HG02798 (cell line): ENCODE measurements at regions not wholly inside any gene's neighbourhood (a gene's known extent, or its start where the extent isn't known, plus 50 kb on each side); places are given as distances from the start of the nearest gene placed in this dataset.
"Not testable (repeated sequence)": the region's sequence is repeated elsewhere in the genome, so short reads cannot be mapped to it uniquely, and the experiment has no call there.

Experiments used
- ATAC-seq: cut with Tn5 transposase; IDR thresholded peaks from one replicate; pipeline ENCODE4 v1.9.1; 2021; ENCODE audit warnings: mild to moderate bottlenecking; ENCODE audit not compliant: unreplicated experiment, poor library complexity

DNA sequence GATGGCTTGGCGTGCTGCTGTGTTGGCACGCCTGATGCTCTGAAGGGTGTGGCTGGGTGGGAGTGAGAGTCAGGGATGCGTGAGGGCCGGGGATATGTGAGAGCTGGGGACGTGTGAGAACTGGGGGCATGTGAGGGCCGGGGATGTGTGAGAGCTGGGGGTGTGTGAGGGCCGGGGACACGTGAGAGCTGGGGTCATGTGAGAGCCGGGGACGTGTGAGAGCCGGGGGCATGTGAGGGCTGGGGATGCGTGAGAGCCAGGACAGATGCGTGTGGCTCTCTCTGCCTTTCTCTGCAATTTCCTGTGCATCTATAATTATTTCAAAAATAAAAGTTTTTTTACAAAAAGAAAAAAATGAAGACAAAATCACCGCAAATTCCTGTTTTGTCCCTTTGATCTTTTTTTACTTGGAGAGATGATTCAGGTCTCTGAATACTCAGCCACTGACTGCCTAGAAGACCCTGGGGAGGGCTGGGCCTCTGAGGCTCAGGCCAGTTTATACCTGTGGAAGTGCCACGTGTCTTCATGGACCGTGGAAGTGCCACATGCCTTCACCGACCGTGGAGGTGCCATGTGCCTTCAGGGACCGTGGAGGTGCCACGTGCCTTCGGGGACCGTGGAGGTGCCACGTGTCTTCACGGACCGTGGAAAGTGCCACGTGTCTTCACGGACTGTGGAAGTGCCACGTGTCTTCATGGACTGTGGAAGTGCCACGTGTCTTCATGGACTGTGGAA, 170.4 kb downstream of the LAT start:
- not testable (repeated sequence) for ATAC-seq

DNA sequence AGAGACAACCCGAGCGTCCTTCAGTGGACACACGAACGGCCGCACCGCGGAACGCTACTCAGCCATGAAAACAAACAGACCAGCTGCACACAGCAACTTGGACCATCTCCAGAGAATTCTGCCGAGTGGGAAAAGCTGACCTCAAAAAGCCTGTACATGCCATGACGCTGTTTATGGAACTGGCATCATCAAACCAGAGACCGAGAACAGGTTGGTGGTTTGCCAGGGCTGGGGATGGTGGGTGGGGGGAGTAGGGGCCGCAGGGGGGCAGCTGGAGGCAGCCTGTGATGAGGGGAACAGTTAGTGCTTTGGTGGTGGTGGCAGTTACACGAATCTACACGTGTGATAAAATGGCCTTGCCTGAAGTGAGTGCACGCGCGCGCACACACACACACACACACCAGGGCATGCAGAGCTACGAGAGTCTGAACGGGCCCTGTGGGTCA, 169.8 kb downstream of the LAT start:
- no peak for ATAC-seq

DNA sequence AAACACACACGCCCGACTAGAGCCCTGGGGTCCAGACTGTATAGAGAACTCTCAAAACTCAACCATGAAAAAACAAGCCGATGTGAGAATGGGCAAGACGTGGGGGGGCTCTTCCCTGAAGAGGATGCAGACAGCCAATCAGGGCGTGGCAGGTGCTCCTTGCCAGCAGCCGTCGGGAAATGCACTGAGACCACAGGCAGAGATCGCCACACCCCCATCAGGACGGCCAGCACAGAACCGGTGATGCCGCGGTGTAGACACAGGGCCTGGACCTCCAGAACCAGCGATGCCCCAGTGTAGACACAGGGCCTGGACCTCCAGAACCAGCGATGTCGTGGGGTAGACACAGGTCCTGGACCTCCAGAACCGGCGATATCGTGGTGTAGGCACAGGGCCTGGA, 169.2 kb downstream of the LAT start:
- ATAC-seq: no peak

DNA sequence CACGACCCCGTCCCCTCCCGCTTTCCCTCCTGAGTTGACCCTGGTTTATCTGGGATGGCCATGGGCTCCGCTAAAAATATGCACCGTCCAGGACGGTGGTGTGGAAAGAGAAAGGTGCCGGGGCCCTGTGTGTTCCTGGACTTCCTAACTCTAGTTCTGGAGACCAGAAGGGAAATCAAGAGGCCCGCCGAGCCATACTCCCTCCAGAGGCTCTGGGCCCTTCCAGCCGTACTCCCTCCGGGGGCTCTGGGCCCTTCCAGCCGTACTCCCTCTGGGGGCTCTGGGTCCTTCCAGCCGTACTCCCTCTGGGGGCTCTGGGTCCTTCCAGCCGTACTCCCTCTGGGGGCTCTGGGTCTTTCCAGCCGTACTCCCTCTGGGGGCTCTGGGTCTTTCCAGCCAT, 168.5 kb downstream of the LAT start:
- not testable (repeated sequence) for ATAC-seq

DNA sequence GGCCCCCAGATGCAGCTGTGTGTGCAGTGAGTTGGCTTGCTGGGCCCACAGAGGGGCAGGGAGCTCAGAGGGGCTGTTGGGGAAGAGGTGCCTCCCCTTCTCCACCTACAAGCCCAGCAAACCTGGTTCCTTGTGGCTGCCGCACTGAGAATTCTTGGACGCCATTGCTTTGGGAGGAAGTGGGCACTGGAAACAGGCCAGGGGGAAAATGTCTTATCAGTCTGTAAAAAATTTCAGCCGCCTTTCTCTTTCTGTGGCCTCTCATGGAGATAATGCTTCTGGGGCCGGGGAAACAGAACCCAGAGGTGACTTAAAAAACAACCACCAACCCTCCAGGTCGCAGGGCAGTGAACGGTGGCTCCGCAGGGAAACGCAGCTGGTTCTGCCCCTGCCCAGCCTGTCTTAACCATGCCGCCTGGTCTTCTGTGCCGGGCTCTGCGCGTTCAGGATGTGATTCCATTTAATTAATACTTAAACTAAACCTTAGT, 167.7 kb downstream of the LAT start:
- not testable (repeated sequence) for ATAC-seq

DNA sequence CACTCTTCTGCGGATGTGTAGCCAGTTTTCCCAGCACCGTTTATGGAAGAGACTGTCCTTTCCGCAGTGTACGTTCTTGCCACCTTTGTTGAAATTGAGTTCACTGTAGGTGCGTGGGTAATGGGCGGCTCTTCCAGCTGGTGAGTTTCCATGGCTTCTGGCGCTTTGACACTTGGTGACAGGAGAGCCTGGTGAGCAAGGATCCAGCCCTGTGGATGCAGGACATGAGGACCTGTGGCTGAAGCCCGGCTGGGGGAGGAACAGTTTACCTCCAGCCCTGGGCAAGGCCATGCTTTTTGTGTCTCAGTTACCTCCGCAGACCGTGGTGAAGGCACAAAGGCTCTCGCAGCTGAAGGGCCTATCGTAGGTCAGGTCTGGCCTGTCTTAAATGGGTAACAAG, 166.5 kb downstream of the LAT start:
- ATAC-seq: no peak

DNA sequence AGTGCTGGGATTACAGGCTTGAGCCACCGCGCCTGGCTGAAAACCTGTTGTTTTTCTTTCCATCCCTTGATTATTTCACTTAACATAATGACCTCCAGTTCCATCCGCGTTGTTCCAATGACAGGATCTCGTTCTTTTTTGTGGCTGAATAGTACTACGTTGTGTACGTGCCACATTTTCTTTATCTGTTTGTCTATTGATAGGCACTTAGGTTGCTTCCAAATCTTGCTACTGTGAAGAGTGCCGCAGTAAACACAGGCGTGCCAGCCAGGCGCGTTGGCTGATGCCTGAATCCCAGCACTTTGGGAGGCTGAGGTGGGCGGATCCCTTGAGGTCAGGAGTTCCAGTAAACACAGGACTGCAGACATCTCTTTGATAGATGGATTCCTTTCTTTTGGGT, 165.1 kb downstream of the LAT start:
- ATAC-seq: not testable (repeated sequence)

DNA sequence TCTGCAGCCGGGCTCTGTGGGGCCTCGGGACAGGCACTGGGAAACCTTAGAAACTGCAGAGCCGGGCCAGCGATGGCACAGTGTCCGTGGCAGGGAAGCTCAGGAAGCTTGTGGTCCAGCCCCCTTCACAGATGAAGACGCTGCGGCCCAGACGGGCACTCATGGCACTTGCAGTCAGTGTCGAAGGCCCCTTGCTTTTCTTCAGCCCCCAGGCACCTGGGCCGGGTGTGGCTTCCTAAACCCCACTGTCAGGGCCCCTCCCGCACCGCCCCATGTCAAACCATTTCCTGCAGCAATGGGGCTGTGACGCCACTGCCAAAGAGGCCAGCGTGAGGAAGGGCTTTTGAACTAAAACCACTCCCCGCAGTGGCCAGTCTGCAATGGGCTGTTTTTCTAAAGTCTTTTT, 164.0 kb downstream of the LAT start:
- no peak for ATAC-seq

DNA sequence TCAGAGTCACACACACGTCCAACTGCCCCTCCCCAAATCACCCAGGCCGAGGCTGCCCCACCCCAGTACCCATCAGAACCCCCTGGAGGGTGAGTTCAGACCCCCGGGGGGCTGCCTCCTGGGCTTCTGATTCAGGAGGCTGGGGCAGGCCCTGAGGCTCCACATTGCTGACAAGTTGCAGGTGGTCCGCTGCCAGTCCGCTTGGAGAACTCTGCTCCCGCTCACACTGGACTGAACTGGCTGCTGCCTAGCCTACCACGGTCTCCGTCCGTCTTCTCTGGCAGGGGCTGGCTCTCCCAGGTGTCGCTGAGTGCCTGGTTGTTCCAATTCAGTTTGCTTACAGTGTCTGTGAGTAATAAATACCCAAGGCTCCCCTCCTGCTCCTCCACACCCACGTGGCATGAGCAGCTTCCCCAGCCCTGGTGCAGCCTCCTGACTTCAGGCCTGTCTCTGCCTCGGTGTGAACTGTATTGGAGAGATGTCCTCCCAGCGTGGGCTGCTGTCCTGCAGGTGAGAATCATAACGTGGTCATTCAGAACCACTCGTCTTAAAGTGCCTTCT, 163.4 kb downstream of the LAT start:
- ATAC-seq: no peak

DNA sequence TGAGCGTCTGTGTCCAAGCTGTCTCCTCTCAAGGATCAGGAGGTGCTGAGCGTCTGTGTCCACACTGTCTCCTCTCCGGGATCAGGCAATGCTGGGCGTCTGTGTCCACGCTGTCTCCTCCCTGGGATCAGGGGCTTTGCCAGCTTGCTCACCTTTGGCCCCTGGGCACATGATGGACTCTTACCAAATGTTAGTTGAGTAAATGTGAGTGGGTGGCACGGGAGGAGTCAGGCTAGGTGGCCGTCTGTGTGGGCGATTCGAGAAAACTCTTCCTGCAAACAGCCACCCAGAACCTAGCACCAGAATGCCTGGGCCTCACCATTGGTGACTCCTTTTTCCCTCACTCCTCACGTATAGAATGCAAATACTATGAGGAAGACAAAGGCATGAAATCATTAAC, 162.9 kb downstream of the LAT start:
- ATAC-seq: not testable (repeated sequence)

DNA sequence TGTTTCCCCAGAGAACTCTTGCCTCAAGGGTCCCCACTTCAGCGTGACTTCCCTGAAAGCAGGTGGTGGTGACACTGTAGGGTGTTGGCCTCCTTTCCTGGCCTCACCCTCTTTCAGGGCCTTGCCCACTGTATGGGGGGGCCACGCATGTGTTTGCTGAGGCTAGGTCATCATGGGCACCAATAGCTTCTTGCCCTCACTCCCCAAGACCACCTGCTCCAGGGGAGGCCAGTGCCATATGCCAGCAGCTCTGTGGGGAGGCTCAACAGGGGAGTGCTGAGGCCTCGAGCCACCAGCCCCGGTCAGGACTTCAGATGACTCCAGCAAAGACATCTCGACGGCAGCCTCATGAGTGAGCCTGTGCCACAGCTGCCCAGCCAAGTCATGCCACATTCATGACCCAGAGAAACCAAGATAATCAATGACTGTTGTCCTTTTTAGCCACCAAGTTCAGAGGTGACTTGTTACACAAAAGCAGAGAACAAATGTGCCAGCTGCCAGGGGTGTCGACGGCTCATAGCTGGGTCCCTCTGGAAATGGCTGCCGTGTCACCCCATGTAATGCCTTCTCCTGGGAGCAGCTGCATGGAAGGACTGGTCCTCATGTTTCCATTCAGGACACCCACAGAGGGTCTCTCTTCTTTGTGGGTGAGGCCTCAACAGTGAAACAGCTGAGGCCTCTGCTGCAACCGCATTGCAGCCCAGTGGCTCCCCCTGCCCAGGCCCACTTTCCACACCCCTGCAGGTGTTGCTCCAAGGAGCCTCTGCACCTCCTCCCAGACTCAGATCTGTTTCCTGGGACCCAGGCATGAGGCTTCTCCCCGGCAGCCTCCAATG, 162.2 kb downstream of the LAT start:
- ATAC-seq: not testable (repeated sequence)

DNA sequence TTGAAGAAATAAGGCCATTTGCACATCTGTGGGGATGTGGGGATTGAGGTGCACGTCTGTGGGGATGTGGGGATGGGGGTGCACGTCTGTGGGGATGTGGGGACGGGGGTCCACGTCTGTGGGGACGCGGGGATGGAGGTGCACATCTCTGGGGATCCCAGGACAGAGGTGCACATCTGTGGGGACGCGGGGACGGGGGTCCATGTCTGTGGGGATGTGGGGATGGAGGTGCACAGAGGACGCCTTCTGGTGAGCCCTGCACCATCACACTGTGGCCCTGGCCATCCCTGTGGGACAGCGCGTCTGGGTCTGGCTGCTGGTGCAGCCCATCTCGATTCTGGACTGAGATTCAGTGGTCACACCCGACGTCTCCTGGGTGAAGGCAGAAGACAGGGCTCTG, 161.4 kb downstream of the LAT start:
- no peak for ATAC-seq

DNA sequence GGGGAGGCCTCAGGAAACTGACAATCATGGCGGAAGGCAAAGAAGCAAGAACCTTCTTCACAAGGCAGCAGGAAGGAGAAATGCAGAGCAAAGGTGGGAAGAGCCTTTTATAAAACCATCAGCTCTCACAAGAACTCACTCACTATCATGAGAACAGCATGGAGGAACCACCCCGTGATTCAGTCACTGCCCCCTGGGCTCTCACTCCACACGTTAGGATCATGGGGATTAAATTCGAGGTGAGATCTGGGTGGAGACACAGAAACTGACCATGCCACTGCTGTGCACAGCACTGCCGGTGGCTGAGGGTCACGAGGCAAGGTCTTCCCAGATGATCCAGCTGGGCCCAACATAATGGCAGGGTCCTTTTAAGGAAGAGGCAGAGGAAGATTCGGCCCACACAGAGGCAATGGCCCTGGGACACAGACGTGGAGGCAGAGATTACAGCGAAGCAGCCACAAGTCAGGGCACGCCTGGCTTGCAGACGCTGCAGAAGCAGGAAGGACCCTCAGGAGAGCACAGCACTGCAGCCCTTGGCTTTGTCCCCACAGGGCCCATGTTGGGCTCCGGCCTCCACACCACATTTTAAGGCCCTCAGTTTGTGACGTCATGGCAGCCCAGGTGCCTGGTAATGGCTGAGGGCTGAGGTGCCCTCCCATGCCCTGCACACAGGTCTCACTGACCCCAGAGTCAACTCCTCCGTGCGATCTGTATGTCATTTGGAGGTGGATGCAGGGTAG, 160.8 kb downstream of the LAT start:
- ATAC-seq: not testable (repeated sequence)

DNA sequence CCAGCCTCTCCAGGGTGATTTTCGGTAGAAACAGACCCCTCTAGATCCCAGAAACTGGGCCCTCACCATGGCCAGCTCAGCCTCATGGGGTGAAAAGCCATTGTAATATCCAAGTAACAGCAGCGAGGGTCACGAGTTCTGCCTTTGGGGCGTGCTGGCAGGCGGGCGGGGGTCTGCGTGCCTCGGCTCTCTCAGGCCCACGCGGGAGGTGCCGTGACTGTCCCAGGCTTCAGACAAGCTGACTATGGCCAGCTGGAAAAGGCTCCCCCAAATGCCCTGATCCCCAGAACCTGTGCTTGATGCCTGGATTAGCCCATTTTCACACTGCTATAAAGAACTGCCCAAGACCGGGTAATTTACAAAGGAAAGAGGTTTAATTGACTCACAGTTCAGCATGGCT, 160.2 kb downstream of the LAT start:
- ATAC-seq: not testable (repeated sequence)

DNA sequence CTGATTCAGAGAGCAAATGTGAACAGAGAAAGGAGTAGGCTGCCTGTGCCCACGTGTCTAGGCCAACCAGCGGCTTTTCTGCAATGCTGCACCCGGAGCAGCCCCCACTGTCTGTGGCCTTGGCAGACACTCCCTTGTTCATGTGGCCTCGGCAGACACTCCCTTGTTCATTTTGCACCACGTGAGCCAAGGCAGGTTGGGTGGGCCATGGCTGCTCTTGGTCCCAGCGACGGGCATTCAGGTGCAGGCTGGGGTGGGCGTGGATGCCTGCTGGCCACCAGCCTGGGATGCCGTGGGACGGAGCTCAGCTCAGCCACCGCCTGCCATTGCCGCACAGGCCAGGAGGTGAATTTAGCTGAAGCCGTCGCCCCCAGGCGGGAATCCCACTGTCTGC, 159.8 kb downstream of the LAT start:
- ATAC-seq: not testable (repeated sequence)

DNA sequence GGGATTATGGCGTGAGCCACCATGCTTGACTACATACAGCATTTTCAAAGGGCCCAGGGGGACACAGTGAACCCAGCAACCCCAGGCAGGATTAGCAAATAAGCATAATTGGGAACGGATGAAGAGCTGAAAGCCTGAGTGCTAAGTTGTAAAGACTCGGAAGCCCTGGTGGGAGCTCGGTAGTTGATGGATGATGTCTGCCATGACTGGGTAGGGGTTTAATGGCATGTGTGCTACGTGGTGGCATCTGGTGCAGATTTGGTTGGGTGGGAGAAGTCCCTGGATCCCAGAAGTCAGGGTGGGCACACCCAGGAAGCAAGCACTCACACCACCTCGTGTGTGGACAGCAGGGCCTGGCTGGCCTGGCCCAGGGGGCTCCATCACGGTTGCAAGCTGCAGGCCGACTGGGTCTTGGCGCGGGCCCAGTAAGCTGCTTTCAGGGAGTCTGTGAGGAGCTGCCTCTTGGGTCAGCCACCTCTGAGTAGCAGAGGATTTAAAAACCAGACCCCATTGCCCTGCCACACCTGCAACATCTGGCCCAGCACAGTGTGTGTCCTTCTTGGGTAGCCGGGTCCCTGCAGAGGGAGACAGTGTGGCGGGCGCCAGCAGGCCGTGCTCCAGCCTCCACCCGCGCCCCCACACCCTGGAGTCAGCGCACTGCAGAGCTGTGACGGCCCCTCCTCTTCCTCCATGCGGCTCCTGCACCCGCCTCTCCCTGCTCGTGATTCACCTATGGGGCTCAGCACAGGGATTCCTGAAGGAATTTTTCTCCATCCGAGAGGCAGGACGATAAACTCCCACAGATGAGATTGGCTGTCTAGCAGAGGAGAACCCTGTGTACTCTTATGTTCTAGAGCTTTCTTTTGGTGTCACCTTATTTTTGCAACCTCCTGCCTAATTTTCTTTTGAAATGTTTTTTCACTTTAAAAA, 159.2 kb downstream of the LAT start:
- not testable (repeated sequence) for ATAC-seq

DNA sequence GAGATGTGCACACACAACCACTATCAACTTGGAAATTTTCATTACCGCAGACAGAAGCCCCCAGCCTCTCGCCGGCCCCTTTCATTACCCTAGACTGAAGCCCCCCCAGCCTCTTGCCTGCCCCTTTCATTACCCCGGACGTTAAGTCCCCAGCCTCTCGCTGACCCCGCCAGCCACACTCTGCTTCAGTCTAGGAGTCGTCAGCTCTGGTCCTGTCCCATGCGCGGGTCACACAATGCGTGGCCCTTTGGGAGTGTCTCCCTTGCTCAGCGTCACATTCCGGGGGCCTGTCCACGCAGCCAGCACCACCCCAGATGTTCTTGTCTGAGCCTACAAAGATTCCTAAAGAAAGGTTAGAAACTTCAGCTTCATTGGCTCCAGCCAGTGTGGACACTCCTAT, 157.7 kb downstream of the LAT start:
- ATAC-seq: not testable (repeated sequence)

DNA sequence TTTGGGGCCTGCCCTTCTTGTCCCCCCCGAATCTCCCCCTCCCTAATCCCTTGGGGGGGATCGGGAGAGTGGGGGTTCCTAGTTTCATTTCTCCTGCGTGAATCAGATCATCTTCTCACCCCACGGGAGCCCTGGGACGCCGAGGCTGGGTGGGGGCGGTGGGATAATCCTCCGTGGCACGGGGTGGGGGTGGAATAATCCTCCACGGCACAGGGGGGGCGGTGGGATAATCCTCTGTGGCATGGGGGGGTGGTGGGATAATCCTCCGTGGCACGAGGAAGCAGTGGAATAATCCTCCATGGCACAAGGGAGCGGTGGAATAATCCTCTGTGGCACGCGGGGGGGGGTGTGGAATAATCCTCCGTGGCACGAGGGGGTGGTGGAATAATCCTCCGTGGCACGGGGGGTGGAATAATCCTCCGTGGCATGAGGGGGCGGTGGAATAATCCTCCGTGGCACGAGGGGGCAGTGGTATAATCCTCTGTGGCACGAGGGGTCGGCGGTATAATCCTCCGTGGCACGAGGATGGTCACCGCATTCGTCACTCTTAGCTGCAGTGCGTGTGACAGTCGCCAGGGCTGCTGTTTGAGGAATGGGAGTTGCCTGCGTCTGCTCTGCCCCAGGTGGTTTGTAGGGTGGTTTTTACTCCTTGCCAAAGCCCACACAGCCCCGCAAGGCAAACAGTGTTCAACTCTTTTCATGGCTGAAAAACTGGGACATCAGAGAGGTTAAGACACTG, 156.9 kb downstream of the LAT start:
- ATAC-seq: no peak

DNA sequence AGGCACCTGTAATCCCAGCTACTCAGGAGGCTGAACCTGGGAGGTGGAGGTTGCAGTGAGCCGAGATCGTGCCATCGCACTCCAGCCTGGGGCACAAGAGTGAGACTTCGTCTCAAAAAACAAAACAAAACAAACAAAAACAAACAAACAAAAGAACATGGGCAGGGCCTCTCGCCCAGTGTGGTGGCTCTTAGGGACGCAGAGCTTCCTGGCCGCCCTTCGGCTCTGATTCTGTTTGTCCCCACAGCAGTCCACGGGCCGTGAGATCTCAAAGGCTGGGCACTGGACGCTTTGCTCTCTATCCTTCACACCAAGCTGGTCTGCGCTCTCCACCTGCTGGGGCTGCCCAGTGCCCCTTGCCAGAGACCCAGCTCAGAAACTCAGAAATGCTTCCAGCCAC, 156.3 kb downstream of the LAT start:
- ATAC-seq: not testable (repeated sequence)
